ENCODE measurements at regions not wholly inside any gene's neighbourhood (a gene's known extent, or its start where the extent isn't known, plus 50 kb on each side); places are given as distances from the start of the nearest gene placed in this dataset.
"Not testable (repeated sequence)": the region's sequence is repeated elsewhere in the genome, so short reads cannot be mapped to it uniquely, and the experiment has no call there.

DNA sequence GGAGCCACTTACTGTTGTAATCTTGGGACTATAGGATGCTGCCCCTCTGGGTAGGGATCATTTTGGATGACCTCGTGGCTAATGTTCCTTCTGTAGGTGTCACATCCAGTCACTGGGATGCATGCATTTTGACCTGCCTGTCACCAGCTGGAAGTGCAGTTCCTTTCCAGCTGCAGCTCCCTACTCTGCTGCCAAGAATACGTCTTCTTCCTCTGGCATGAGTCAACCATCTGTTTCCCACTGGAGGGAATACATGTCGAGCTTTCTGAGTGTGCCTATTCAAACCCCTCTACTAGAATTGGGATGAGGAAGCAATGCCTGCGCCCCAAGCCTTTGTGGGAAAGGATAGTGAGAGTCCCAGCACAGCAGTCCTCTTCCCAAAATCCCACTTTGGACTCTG, 415.5 kb upstream of the ADAMTS5 start:
- no peak for DNase-seq

DNA sequence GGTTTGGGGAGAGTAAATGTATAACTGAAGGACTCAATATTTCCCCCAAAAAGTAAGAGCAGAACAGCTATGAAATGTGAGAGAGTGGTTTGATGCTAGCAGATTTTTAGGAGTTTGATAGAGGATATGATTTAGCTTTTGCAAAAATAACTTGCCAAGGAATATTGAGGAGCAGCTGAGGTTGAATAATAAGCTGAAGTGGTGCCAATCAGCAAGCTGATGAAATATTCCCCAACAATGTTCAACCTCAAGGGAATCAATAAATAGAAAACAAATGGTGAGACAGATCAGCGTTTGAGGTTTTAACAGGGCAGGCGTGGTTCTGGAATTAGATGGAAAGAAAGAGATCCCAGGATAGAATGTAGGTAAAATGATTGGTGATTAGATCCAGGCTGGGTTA, 413.4 kb upstream of the ADAMTS5 start:
- DNase-seq = no peak

- no peak for DNase-seq
Observed at GRCh38 chr21:27379354-27379753, 412.5 kb upstream of the ADAMTS5 start.

GRCh38 chr21:27372381-27372780, 405.5 kb upstream of the ADAMTS5 start:
- DNase-seq = no peak

DNA sequence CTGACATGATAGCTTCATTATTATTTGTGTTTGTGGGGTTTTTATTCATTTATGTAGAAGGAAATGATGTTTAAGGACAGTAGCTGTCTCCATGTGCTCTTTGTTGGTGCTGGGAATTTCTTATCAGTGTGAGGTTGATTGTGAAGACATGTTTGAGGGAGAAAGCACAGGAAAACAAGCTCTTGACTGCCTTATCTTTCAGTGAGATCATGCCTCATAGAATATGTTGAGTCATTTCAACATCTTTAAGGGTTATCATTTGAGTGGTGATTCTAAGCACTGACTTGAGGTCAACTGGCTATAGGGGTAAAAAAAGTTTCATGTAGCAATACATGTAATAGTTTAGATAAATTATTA, 405.1 kb upstream of the ADAMTS5 start:
- no peak for DNase-seq

GRCh38 chr21:27371115-27371974, 404.5 kb upstream of the ADAMTS5 start:
- DNase-seq = no peak

GRCh38 chr21:27369978-27370571, 403.2 kb upstream of the ADAMTS5 start:
- DNase-seq = no peak

DNA sequence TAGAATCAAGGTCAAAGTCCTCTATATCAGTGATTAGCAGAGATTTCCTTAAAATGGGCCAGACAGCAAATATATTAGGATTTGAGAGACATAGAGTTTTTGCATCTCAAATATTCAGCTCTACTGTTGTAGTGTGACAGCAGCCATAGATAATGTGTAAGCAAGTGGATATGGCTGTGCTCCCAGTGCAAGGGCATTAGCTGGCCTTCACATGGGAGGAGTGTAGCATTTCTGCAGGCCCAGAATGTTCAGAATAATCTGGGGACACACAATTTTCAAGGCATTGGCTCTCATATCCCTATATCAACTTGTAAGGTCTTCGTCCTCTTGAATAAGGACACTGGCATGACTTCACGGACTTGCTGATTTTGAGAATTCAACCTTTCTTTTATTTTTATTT, 402.3 kb upstream of the ADAMTS5 start:
- no peak for DNase-seq

GRCh38 chr21:27366646-27367235, 399.9 kb upstream of the ADAMTS5 start:
- DNase-seq = no peak

- no peak for DNase-seq
Observed at GRCh38 chr21:27366036-27366435, 399.1 kb upstream of the ADAMTS5 start.

DNA sequence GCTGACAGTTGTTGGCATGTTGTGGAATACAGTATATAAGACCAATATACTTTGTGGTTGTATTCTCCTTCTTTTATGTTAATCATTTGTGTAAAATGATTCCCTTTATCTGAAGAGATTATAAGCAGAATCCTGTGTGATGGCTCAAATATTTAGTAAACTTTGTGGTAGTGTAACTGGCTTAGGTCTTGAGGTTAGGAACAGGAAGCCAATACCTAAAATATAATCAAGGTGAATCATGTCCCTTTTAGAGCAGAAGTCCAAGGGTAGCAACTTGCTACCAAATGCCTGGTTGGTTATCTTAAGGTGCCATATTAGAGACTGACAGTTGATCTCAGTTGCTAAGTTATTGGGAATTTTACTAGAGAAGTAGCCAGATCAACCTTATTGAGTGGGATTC, 398.5 kb upstream of the ADAMTS5 start:
- no peak for DNase-seq

DNA sequence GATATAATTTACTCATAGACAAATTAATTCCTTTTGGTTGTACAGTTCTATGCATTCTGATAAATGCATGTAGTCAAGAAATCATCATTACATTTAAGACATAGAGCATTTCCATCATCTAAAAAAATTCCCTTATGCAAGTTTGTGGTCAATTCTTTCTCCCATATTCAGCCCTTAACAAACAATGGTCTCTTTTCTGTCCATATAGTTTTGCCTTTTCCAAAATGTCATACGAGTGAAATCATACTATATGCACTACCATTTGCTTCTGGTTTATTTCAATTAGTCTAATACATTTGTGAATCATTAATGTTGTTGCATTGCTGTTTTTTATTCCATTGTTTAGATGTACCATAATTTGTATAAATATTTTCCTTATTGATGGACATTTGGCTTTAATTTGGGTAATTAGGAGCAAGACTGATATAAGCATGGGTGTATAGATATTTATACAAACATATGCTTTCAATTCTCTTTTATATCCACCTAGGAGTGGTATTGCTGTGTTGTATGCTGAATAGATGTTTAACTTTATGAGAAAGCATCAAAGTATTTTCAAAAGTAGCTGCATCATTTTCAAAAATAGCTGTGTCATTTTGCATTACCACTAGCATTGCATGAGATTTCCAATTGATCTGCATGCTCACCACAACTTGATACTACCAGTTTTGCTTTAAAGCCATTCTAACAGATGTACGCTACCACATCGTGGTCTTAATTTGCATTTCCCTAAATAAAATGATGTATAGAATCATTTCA, 397.0 kb upstream of the ADAMTS5 start:
- no peak for DNase-seq

DNA sequence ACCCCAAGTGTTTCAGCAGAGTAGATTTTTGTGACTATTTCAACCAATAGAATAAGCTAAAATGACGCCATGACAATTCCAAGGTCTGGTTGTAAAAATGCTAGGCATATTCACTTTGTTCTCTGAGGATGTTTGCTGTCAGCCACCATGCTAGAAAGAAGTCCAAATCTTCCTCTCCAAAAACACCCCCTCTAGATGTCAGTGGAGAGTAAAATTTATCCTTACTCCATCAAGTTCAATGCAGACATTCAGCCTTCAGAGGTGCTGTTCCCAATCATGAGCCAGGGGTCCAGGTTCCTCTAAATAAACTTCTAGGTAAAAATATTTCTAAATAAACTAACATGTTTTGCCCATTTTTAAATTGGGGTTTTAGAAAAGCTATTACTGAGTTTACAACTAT, 395.4 kb upstream of the ADAMTS5 start:
- no peak for DNase-seq

DNA sequence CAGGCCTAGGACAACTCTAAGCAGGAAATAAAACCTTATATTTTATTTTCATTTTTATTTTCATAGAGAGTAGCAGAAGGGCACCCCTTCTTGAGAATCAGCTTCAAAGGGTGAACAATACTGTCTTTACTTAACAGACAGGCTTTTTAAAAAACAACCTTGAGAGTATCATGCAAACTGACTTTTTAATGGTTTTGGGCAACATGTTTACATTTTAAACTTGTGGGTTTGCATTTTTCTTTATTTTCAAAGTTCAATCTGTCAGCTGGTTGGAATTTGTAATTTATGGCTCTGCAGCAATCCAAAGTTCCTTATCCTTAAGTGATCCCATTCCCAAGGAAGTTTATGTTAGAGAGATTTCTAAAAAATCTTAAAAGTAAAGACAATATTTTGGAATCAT, 392.3 kb upstream of the ADAMTS5 start:
- no peak for DNase-seq

GRCh38 chr21:27352885-27353284, 386.0 kb upstream of the ADAMTS5 start:
- DNase-seq = no peak

DNA sequence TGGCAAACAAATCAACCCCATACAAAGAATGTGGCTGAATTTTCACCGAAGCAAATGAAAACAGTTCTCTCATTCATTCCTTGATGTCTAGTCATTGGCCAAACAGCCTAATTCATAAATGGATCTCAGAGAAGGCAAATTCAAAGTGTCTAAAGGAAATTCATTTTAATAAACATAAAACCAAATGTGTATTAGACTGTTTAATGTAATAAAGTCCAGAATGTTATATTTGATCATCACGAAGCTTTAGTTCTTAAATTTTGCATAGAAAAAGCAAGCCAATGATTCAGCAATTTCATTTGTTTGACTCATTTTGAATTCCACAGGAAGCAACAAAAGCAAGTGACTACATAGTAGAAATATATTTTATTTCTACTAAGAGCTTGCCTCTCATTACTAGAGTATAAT, 379.2 kb upstream of the ADAMTS5 start:
- no peak for DNase-seq

- no peak for DNase-seq
Observed at GRCh38 chr21:27339902-27340301, 373.0 kb upstream of the ADAMTS5 start.

- not testable (repeated sequence) for DNase-seq
Observed at GRCh38 chr21:27338007-27338406, 371.1 kb upstream of the ADAMTS5 start.

- no peak for DNase-seq
Observed at GRCh38 chr21:27333096-27333495, 366.2 kb upstream of the ADAMTS5 start.

GRCh38 chr21:27329255-27329851, 362.5 kb upstream of the ADAMTS5 start:
- DNase-seq = no peak

GRCh38 chr21:27326301-27326700, 359.4 kb upstream of the ADAMTS5 start:
- no peak for DNase-seq

DNA sequence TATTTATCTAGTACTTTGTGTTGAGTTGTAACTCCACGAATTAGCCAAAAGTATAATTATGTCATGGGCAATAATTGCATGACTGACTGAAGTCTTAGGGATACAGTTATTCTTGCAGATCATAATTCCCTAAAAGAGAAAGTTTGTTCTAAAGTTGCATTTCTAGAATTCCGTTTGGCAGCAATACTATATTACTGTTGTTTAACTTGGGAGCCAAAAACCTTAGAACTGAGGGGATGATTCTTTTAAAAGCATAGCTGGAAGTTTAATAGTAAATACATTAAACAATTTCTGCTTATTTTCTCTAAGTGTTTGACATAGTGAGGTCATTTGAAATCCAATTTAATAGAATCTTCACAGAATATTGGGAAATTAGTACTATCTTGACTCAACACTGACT, 356.4 kb upstream of the ADAMTS5 start:
- no peak for DNase-seq

- no peak for DNase-seq
Observed at GRCh38 chr21:27321791-27322190, 354.9 kb upstream of the ADAMTS5 start.

All from islet precursor cell (in vitro differentiated cells).